GM18508 (cell line): ENCODE measurements at regions not wholly inside any gene's neighbourhood (a gene's known extent, or its start where the extent isn't known, plus 50 kb on each side); places are given as distances from the start of the nearest gene placed in this dataset.
A peak's percentile ranks its signal among the peaks of the same experiment; 100 is the strongest.

ENCODE experiments used
- ATAC-seq: cut with Tn5 transposase; IDR thresholded peaks from one replicate; pipeline ENCODE4 v1.9.1; 2021; ENCODE audit warnings: moderate number of reproducible peaks; ENCODE audit not compliant: insufficient read depth, unreplicated experiment

GRCh38 chr12:13843841-13844240 lies 137.6 kb downstream of the GRIN2B start:
- ATAC-seq, result no peak

DNA sequence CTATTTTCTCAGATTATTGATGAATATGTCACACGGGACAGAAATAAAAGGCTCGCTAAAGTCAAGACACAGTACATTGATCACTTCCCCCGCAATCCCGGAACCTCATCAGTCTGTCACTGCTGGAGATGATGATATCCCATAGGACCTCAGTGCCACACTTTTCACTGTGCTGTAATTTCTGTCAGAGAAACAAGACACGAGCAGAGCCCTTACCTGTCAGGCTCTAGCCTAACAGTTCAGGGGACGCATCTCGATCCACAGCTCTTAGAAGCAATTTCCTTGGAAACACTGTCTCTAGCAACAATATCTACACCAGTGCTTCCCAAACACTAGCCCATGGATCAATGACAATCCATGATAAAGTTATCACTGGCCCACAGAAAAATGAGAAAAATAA lies 140.0 kb downstream of the GRIN2B start:
- no peak for ATAC-seq

GRCh38 chr12:13839365-13840336 lies 141.8 kb downstream of the GRIN2B start:
- no peak for ATAC-seq

- ATAC-seq, result no peak
Measured at GRCh38 chr12:13836099-13836498, 145.3 kb downstream of the GRIN2B start.

DNA sequence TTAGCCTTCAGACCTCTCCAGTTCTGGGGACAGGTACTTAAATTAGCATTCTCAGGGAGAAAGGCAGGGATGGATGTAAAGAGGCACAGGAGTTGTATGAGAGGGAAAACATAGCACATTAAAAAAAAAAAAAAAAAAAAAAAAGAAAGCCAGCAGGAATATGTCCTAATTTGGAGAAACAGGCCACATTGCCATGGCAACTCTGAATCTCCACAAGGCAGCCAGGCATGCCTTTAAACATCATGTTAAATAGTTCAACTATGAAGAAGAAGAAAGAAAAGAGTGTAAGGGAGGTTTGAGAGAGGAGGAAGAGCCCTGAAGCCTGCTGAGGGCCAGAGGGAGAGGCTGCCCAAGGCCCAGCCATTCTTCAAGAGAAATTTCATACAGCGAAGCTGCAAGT lies 145.8 kb downstream of the GRIN2B start:
- ATAC-seq, result no peak

DNA sequence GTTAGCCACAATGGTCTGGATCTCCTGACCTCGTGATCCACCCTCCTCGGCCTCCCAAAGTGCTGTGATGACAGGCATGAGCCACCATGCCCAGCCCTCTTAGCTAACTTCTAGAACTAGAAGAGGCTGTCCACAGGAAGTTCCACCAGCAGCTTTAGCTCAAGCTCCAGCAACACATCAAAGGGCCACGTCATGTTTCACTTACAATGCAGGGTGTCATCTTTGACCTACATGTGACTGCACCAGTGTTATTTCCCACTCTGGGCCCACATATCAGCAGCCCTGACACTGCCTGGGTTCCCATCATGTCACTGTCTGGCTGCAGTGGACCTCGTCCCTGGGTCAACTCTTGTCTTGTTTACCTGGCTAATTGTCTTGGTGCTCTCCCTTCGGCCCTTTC lies 147.2 kb downstream of the GRIN2B start:
- no peak for ATAC-seq

- no peak for ATAC-seq
Measured at GRCh38 chr12:13817131-13817530, 164.3 kb downstream of the GRIN2B start.

- ATAC-seq, result no peak
Measured at GRCh38 chr12:13816394-13816793, 165.0 kb downstream of the GRIN2B start.

DNA sequence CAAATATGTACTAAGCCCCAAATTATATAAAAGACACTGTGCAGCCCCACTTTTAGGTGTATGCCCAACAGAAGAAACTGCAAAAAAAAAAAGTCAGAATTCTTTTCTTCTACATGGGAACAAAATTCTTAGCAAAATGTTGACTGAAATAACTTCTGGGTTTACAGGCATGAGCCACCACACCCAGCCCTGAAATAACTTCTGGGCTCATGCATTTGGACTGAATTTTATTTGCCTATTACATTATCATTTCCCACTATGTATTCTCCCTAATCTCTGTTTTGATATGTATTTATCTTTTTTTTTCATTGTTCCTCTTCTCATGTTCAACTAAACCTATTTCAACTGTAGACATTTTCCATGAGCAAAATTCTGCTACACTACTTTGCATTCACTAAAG lies 169.2 kb downstream of the GRIN2B start:
- no peak for ATAC-seq

DNA sequence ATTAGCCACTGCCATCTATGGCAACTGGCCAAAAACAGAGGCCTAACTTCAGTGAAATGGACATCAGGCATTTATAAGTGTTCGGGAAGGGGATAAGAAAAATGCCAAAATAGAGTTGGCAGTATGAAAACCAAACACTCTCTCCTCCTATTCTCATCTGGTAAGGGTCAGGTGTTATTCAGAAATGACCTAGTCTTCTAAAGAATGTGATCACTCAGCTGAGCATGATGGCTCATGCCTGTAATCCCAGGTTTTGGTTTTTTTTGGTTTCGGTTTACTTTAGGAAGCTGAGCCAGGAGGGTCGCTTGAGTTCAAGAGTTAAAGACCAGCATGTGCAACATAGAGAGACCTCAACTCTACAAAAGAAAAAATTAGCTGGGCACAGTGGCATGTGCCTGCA lies 170.3 kb downstream of the GRIN2B start:
- no peak for ATAC-seq

GRCh38 chr12:13805041-13805440 lies 176.4 kb downstream of the GRIN2B start:
- peak; percentile 74 for ATAC-seq

DNA sequence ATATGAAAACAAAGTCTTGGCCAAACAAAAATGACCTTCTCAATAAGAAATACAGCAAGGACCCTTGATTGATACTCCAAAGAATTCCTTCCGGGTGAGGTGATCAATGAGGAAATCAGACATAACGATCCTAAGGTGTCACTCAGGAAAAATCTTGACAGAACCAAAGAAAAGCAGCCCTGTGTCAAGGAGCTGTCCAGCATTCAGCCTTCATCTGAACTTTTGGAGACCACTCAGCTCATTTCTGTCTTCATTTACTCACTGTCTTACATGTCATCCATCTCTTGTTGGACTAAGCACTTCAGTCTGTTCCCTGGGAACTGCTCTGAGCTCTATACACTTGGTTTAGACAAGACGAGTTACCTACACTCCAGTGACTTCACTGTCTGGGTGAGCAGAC lies 179.9 kb downstream of the GRIN2B start:
- no peak for ATAC-seq

DNA sequence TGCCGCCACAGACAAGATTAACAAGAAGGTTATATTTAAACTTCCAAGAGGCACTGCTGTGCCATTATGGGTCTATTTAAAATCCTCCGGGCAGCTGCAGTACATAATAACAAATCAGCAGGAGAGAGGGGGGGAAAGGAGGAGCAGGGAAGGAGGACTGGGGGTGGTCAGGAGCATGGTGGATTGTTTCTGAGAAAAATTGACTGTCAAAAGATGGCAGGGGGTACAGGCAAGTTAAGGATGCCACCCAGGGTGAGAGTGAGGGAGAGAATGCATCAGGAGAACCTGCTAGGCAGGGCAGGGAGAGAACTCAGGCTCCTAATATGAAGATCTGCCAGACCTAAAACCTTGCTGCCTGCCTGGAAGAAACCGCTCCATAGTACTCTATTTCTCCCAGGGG lies 181.8 kb downstream of the GRIN2B start:
- no peak for ATAC-seq

GRCh38 chr12:13798162-13798561 lies 183.2 kb downstream of the GRIN2B start:
- ATAC-seq, result no peak

DNA sequence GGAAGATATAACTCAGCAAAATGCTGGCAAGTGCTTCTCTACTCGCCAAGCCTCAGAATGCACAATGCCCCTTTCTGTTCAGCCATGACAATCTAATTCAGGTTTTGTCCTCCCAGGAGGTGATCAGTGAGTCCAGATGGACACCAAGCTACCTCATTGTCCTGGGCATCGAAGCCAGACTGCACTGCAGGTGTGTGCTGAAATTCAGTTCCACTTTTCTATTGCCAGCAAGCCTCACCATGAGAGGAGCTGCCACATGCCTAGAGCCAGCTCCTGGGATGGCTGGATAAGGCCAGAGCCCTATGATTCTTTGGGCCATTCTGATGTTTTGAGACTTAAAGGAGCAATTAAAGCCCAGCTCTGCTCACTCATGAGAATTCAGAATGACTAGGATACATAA lies 186.7 kb downstream of the GRIN2B start:
- ATAC-seq, result no peak

DNA sequence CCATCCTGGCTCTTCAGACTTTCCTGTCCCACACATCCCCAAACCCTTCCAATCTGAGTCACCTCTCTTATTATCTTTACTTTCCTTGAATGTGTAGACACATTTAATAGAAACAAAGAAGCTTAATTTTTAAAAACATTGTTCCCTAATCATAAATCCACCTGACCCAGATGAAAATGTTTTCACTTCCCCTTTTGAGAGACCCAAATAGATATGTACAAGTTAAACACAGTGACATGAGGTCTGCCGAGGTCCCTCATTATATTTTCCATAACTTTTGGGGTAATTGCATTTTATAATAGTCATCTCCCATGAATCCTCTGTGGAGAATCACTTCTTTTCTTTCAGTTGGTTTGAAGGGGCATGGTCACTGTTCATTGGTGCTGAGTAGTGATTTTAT lies 191.1 kb downstream of the GRIN2B start:
- no peak for ATAC-seq

DNA sequence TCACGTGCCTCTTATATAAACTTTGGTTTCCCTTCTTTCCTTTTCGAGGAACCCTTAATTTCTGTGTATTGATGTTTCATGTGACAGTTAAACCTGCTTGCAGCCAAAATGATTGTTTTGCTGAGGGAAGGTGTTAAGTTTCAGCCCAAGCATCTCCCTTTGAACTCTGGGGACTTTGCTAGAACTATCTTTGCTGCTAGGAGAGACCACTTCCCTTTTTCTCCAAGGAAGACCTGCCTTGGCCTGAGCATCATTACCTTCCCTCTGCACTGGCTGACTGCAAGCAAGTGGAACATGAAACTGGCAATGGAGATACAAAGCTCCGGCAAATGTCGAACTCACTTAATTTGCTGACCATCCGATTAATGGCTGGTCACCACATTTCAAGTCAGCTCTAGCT lies 192.8 kb downstream of the GRIN2B start:
- ATAC-seq, result no peak

- no peak for ATAC-seq
Measured at GRCh38 chr12:13786646-13787045, 194.8 kb downstream of the GRIN2B start.

DNA sequence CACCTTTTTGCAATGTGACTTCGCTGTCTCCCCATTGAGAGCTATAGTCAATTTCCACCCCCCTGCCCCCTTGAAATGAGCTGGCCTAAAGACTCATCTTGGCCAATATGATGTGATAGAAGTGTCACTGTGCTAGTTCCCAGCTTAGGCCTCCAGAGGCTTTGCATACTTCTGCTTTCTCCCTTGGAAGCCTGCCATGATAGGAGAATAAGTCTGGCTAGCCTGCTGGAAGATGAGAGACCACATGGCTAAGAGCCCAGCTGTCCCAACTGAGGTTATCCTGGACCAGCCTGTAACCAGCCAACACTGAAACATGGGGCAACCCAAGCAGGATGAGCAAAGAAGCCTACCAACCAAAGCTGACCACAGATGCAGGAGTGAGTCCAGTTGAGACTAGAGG lies 196.9 kb downstream of the GRIN2B start:
- ATAC-seq, result no peak

- no peak for ATAC-seq
Measured at GRCh38 chr12:13780453-13780852, 200.9 kb downstream of the GRIN2B start.

DNA sequence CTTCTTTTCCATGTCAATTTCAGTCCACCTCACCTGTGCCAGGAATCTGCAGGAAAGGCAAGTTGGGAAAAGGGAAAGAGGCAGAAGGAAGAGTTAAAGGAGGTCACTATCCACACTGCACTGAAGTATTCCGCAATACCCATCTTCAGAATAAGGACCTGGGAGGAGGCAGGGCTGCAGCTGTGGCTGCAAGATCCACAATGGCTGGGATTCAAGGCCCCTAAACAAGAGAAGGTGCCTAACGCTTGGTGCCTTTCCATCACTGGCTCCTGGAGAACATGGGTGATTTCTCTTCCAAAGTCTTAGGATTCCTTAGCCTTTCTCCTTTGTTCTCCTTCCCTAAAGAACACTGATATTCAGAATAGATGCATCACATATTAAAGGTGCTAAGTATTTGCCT lies 204.0 kb downstream of the GRIN2B start:
- ATAC-seq, result no peak

DNA sequence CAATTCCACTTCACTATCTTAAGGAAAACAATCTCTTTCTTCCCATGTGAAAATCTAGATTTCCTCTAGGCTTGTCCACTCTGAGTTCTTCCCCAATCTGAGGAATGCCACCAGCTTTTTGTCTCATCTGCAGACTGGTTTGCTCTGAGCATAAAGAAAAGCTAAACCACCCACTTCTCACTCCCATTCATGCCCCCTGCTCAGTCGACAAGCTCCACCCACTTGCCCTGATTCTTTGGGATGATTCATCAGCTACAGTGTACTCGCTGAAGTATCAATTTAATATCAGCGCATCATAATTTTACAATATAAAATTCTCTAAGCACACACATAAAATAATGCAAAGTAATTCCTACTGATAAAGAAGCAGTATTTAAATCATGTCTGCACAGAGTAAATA lies 209.1 kb downstream of the GRIN2B start:
- no peak for ATAC-seq
